KMS-11 (cell line): ENCODE measurements at regions not wholly inside any gene's neighbourhood (a gene's known extent, or its start where the extent isn't known, plus 50 kb on each side); places are given as distances from the start of the nearest gene placed in this dataset.

ENCODE experiments used
- H2AFZ ChIP-seq: fragments of 200-600 bp; sonication (generic); 2 replicates; pipeline ENCODE4 v1.6.1; 2016; ENCODE audit warnings: antibody characterized with exemption, mixed run types, low read depth
- H3K27ac ChIP-seq: fragments of 200-600 bp; sonication (generic); 2 replicates; pipeline ENCODE4 v1.6.1; 2016; ENCODE audit warnings: mild to moderate bottlenecking, mixed run types
- H3K27me3 ChIP-seq: fragments of 200-600 bp; sonication (generic); 2 replicates; pipeline ENCODE4 v1.6.1; 2017; ENCODE audit warnings: mild to moderate bottlenecking, low read depth, mixed run types, moderate library complexity; ENCODE audit not compliant: insufficient read depth
- H3K36me3 ChIP-seq: fragments of 200-600 bp; sonication (generic); 2 replicates; pipeline ENCODE4 v1.6.1; 2017; ENCODE audit warnings: mild to moderate bottlenecking, mixed run types; ENCODE audit not compliant: insufficient read depth
- H3K4me1 ChIP-seq: fragments of 200-600 bp; sonication (generic); 2 replicates; pipeline ENCODE4 v1.6.1; 2016; ENCODE audit warnings: mild to moderate bottlenecking, low read depth, mixed run types; ENCODE audit not compliant: poor library complexity, severe bottlenecking
- H3K4me2 ChIP-seq: fragments of 200-600 bp; sonication (generic); 2 replicates; pipeline ENCODE4 v1.7.0; 2016; ENCODE audit warnings: mild to moderate bottlenecking, mixed run types
- H3K4me3 ChIP-seq: fragments of 200-600 bp; sonication (generic); IDR thresholded peaks from 2 replicates; pipeline ENCODE4 v1.6.1; 2017; ENCODE audit warnings: low read depth, low read length, mixed read lengths; ENCODE audit not compliant: insufficient read depth
- H3K79me2 ChIP-seq: fragments of 200-600 bp; sonication (generic); 2 replicates; pipeline ENCODE4 v1.6.1; 2016; ENCODE audit warnings: low read depth, mixed run types; ENCODE audit not compliant: insufficient read depth
- H3K9ac ChIP-seq: fragments of 200-600 bp; sonication (generic); 2 replicates; pipeline ENCODE4 v1.6.1; 2016; ENCODE audit warnings: mild to moderate bottlenecking, mixed run types
- H4K20me1 ChIP-seq: fragments of 200-600 bp; sonication (generic); 2 replicates; pipeline ENCODE4 v1.6.1; 2016; ENCODE audit warnings: mild to moderate bottlenecking, mixed run types; ENCODE audit not compliant: insufficient read depth
- CTCF ChIP-seq: fragments of 200-600 bp; sonication (generic); conservative IDR thresholded peaks from 2 replicates; pipeline ENCODE4 v1.6.1; 2017; ENCODE audit warnings: low read depth, mild to moderate bottlenecking, antibody characterized with exemption, low read length, moderate library complexity, mixed read lengths

DNA sequence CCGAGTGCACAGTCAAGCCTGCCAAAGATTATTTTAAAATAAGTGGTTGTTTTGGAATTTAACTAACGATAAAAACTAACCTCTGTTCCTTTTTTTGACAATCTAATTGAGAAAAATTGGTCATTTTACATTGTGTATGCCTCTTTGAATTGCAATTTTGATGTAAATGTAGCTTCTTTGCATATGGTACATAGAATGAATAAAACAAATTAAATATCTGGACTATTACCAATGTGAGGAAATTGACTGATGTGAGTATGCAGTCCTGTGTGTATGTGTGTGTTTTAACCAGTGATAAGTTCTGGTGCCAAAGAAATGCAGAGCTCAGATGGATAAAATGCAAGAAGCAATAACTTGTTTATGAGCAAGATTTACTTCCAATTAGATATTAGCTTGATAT lies 281.3 kb upstream of the ZP4 start:
- Histone ChIP-seq H3K79me2 (no peaks in the 10 kb centered on the region), H4K20me1 (no peaks in the 10 kb centered on the region), H3K4me1 (no peaks in the 10 kb centered on the region), H3K27me3 (no peaks in the 10 kb centered on the region), H3K36me3 (no peaks in the 10 kb centered on the region), H3K4me3 (no peak overlapping the region), H3K4me2 (no peak overlapping the region), H2AFZ (no peak overlapping the region), H3K27ac (no peak overlapping the region), H3K9ac (no peak overlapping the region)
- TF ChIP-seq CTCF = no peak

DNA sequence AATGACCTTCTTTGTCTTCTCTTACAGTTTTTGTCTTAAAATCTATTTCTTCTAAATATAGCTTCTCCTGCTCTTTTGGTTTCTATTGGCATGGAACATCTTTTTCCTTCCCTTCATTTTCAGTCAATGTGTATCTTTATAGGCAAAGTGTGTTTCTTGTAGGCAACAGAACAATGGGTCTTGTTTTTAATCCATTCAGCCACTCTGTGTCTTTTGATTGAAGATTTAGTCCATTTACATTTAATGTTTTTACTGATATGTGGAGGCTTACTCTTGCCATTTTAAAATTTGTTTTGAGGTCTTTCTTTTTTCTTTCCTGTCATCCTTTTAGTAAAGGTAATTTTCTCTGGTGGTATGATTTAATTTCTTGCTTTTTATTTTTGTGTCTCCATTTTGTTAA lies 271.2 kb upstream of the ZP4 start:
- H4K20me1 ChIP-seq = no peaks in the 10 kb centered on the region
- no peaks in the 10 kb centered on the region for H3K27me3 ChIP-seq
- H2AFZ ChIP-seq = no peak overlapping the region
- no peak for TF ChIP-seq CTCF
- no peak overlapping the region for H3K4me3 ChIP-seq
- no peak overlapping the region for H3K9ac ChIP-seq
- H3K27ac ChIP-seq = no peak overlapping the region
- no peak overlapping the region for H3K4me2 ChIP-seq
- H3K4me1 ChIP-seq = no peaks in the 10 kb centered on the region
- H3K36me3 ChIP-seq = no peaks in the 10 kb centered on the region
- H3K79me2 ChIP-seq = no peaks in the 10 kb centered on the region

- Histone ChIP-seq H3K27me3 (no peaks in the 10 kb centered on the region), H3K9ac (no peak overlapping the region), H3K4me2 (no peak overlapping the region), H4K20me1 (no peaks in the 10 kb centered on the region), H2AFZ (no peak overlapping the region), H3K36me3 (no peaks in the 10 kb centered on the region), H3K79me2 (no peaks in the 10 kb centered on the region), H3K4me1 (no peaks in the 10 kb centered on the region), H3K27ac (no peak overlapping the region), H3K4me3 (no peak overlapping the region)
- TF ChIP-seq CTCF = no peak
Measured at GRCh38 chr1:238153939-238154338, 263.2 kb upstream of the ZP4 start.

DNA sequence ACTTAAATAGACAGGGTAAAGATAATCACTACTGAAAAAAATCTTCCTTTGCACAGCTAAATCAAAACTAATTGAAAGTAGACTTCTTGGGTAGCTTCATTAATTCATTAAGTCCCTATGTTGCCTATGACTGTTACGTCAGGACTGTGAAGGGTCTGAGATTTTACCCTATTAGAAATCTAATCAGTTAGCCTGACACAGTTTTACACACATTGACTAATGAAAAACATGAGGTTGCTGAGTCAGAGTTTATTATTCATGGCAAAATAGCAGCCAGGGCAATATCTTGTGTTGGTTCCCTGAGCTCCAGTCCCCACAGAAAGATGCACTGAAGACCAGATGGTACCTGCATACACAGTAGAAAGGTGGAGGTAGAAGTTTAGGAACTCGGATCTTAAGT lies 262.5 kb upstream of the ZP4 start:
- Histone ChIP-seq H3K4me2 (no peak overlapping the region), H3K27me3 (no peaks in the 10 kb centered on the region), H3K36me3 (no peaks in the 10 kb centered on the region), H3K4me3 (no peak overlapping the region), H3K79me2 (no peaks in the 10 kb centered on the region), H4K20me1 (no peaks in the 10 kb centered on the region), H3K4me1 (no peaks in the 10 kb centered on the region), H3K27ac (no peak overlapping the region), H3K9ac (no peak overlapping the region), H2AFZ (no peak overlapping the region)
- no peak for TF ChIP-seq CTCF

GRCh38 chr1:238152119-238152518 lies 261.4 kb upstream of the ZP4 start:
- no peak overlapping the region for H3K4me3 ChIP-seq

More at GRCh38 chr1:238152119-238152518, 261.4 kb upstream of the ZP4 start:
- Histone ChIP-seq H3K27me3 (no peaks in the 10 kb centered on the region), H3K27ac (no peak overlapping the region), H3K79me2 (no peaks in the 10 kb centered on the region), H3K4me2 (no peak overlapping the region), H4K20me1 (no peaks in the 10 kb centered on the region), H2AFZ (no peak overlapping the region), H3K4me1 (no peaks in the 10 kb centered on the region), H3K36me3 (no peaks in the 10 kb centered on the region), H3K9ac (no peak overlapping the region)
- no peak for TF ChIP-seq CTCF
